ENCODE measurements at regions not wholly inside any gene's neighbourhood (a gene's known extent, or its start where the extent isn't known, plus 50 kb on each side); places are given as distances from the start of the nearest gene placed in this dataset.

DNA sequence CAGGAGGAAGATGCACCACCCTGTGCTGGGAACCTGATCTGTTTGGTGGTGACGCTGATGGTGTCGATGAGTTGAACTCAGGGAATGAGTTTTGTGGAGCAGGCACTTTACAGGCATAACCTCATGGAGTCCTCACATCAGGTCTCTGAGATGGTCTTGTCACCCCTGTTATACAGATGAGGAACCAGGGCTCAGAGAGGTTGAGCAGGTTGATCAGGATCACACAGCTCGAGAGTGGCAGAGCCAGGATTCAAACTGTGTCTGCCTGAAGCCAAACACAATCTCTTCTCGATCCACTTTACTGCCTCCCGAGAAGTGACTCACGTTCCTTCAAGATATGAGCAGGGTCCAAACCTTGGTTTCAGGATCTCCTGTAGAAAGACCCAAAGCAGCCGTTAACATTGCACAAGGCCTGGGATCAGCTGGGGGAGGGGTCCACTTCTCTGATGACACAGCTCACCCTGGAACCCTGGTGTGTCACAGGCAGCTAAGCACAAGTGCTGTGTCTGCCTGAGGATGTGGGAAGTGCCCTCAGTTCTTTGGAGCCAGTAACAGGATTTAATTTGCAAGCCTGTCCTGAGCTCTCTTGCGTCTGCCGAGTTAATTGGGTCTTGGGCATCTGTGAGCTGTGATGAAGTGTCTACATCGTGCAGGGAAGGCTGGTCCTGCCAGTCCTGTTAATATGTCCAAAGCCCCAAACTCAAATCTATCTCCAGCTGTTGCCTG is 65.4 kb upstream of the STUM start:
- no peak for ATAC-seq
- in situ Hi-C loops (cut with HindIII; ENCODE audit: extremely low pct_ligation_motif_present, low pct_unique_long_range_greater_than_20kb) (loop anchor here (10.0 kb wide), 1 partner anchor 62 kb away; the partner anchor contains the start of gene STUM), intact Hi-C loops (cut with micrococcal nuclease; ENCODE audit: unreplicated experiment) (no loop called here)
- Histone ChIP-seq H3K4me2 (ENCODE audit: low read depth, low read length) (no peak overlapping the region), H3K4me1 (ENCODE audit: insufficient read depth, low read length) (peaks cover 36% of the 10 kb centered on the region), H3K79me2 (ENCODE audit: insufficient read depth, low read length) (no peaks in the 10 kb centered on the region), H3K9ac (ENCODE audit: insufficient read depth, low read depth, low read length) (no peak overlapping the region), H4K20me1 (ENCODE audit: insufficient read depth, low read length) (no peaks in the 10 kb centered on the region), H3K4me3 (replicated peaks in 1 of 3; ENCODE audit: insufficient read depth in 1 of 3, low read depth in 2 of 3, low read length in 3 of 3) (no peak overlapping the region), H2AFZ (ENCODE audit: low read length) (no peak overlapping the region), H3K27ac (ENCODE audit: extremely low read length, insufficient read depth, low read length) (no peak overlapping the region), H3K9me3 (ENCODE audit: low read length) (no peaks in the 10 kb centered on the region), H3K27me3 (ENCODE audit: control insufficient read depth in 1 of 2, insufficient read depth in 2 of 2, low read length in 2 of 2) (peaks cover 7 to 47% of the 10 kb centered on the region in 2 experiments; a peak in 4 of 5 replicates), H3K36me3 (replicated peaks in 1 of 2; ENCODE audit: control insufficient read depth in 1 of 2, insufficient read depth in 2 of 2, low read length in 2 of 2) (no peaks in the 10 kb centered on the region)
- TF ChIP-seq NPAS2 (CRISPR knock-in tag; IDR thresholded peaks at IDR 0.05; ENCODE audit: borderline replicate concordance): no peak
- TF ChIP-seq POLR2AphosphoS5 (IDR thresholded peaks at IDR 0.05; ENCODE audit: low read depth, low read length): no peak
- peak; percentile 88 for TF ChIP-seq ZNF768 (CRISPR knock-in tag; IDR thresholded peaks at IDR 0.05)
- no peak for TF ChIP-seq ZMYM2 (CRISPR knock-in tag; IDR thresholded peaks at IDR 0.05)
- TF ChIP-seq, protein P1, sequence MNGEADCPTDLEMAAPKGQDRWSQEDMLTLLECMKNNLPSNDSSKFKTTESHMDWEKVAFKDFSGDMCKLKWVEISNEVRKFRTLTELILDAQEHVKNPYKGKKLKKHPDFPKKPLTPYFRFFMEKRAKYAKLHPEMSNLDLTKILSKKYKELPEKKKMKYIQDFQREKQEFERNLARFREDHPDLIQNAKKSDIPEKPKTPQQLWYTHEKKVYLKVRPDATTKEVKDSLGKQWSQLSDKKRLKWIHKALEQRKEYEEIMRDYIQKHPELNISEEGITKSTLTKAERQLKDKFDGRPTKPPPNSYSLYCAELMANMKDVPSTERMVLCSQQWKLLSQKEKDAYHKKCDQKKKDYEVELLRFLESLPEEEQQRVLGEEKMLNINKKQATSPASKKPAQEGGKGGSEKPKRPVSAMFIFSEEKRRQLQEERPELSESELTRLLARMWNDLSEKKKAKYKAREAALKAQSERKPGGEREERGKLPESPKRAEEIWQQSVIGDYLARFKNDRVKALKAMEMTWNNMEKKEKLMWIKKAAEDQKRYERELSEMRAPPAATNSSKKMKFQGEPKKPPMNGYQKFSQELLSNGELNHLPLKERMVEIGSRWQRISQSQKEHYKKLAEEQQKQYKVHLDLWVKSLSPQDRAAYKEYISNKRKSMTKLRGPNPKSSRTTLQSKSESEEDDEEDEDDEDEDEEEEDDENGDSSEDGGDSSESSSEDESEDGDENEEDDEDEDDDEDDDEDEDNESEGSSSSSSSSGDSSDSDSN (CRISPR knock-in tag; IDR thresholded peaks at IDR 0.05): no peak
- no peak for TF ChIP-seq RARA (CRISPR knock-in tag; IDR thresholded peaks at IDR 0.05)
- ChIA-PET CTCF (ENCODE audit: low intra/inter-chr PET ratio, low total read pairs) (no interaction called here), POLR2A (no interaction called here)
- FAIRE-seq: no peak
- WGBS (ENCODE audit: low lambda C conversion rate): 58% methylated on average over 9 of the region's 10 CpGs
- DNase-seq (ENCODE audit: low spot score): no peak
- no TSS peak for BruUV-seq (replicated peaks)

DNA sequence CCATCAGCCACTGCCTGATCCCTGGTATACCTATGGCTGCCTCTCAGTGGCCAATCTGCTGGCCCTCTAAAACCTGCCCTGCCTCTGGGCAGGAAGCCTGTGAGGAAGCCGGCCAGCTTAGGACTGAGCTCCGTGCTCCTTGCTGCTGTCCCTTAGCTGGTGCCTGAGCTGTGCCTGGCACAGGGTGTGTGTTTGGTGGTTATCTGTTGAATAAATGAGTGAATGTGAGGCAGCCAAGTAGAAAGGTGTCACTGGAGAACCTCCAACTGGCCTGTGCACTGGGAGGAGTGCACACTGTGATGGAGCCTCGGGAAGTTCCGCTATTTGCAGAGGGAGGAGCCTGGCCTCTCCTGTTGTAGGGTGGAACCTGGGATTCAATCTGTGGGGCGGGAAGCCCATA is 63.4 kb upstream of the STUM start:
- CTCF ChIA-PET (ENCODE audit: low intra/inter-chr PET ratio, low total read pairs): no interaction called here
- Histone ChIP-seq H3K27me3 (ENCODE audit: control insufficient read depth in 1 of 2, insufficient read depth in 2 of 2, low read length in 2 of 2) (peaks cover 13 to 67% of the 10 kb centered on the region in 2 experiments), H2AFZ (ENCODE audit: low read length) (no peak overlapping the region), H3K9ac (ENCODE audit: insufficient read depth, low read depth, low read length) (no peak overlapping the region), H3K27ac (ENCODE audit: extremely low read length, insufficient read depth, low read length) (no peak overlapping the region), H4K20me1 (ENCODE audit: insufficient read depth, low read length) (no peaks in the 10 kb centered on the region), H3K4me3 (replicated peaks in 1 of 3; ENCODE audit: insufficient read depth in 1 of 3, low read depth in 2 of 3, low read length in 3 of 3) (no peak overlapping the region), H3K79me2 (ENCODE audit: insufficient read depth, low read length) (no peaks in the 10 kb centered on the region), H3K9me3 (ENCODE audit: low read length) (no peaks in the 10 kb centered on the region), H3K4me2 (ENCODE audit: low read depth, low read length) (no peak overlapping the region), H3K4me1 (ENCODE audit: insufficient read depth, low read length) (peaks cover 22% of the 10 kb centered on the region), H3K36me3 (replicated peaks in 1 of 2; ENCODE audit: control insufficient read depth in 1 of 2, insufficient read depth in 2 of 2, low read length in 2 of 2) (no peaks in the 10 kb centered on the region)
- WGBS (ENCODE audit: low lambda C conversion rate): 57% methylated on average over 3 of the region's 5 CpGs
- DNase-seq (ENCODE audit: low spot score): no peak
- POLR2A ChIA-PET: no interaction called here
- FAIRE-seq: no peak
- intact Hi-C loops (cut with micrococcal nuclease; ENCODE audit: unreplicated experiment): no loop called here
- BruUV-seq (replicated peaks): no TSS peak
- TF ChIP-seq ZNF263 (CRISPR knock-in tag; IDR thresholded peaks at IDR 0.05) (peak; percentile 65), HNRNPUL1 (IDR thresholded peaks at IDR 0.05; ENCODE audit: low read depth, low read length) (no peak)
- in situ Hi-C loops (cut with HindIII; ENCODE audit: extremely low pct_ligation_motif_present, low pct_unique_long_range_greater_than_20kb): loop anchor here (10.0 kb wide), 1 partner anchor 60 kb away; the partner anchor contains the start of gene STUM
- ATAC-seq: no peak
